ENCODE measurements at regions not wholly inside any gene's neighbourhood (a gene's known extent, or its start where the extent isn't known, plus 50 kb on each side); places are given as distances from the start of the nearest gene placed in this dataset.

DNA sequence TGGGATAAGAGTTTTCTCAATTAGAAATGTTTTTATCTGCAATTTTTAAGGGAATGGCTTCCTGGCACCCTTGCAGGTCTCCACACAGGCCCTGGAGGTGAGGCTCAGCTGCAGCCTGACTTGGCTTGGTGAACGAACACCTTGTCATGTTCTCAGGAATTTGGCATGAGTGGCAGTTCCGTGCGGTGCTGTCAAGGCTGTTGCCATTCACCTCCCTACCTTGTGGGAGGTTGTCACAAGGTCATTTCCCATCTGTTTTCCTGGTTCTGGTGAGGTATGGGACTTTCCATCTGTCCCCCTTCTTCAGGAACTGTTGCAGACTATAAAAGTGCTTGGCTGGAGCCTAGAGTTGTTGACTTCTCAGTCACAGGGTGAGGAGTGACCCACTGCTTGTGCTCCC lies 82.9 kb downstream of the ELOVL4 start:
- DNase-seq, result no peak

GRCh38 chr6:79864001-79864400 lies 83.4 kb downstream of the ELOVL4 start:
- DNase-seq, result no peak

- no peak for DNase-seq
Observed at GRCh38 chr6:79863566-79863965, 83.8 kb downstream of the ELOVL4 start.

- DNase-seq, result no peak
Observed at GRCh38 chr6:79862711-79863110, 84.6 kb downstream of the ELOVL4 start.

GRCh38 chr6:79862126-79862525 lies 85.2 kb downstream of the ELOVL4 start:
- DNase-seq, result no peak

DNA sequence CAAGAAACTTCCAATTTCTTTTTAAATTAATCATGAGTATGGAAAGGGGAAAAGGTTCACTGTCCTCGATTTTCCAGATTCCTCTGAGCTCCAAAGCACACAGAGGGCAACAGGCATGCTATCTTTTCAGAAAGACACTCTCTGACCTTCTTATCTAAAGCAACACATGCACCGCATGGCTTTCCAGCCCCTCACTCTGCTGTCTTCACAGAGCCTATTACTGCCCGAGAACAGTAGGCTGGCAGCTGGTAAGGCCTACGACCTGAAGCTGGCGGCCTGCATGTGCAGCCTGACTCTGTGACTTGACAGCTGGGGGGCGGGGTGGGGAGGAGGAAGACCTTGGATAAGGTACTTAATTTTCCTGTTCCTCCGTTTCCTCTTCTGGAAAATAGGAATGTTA lies 86.3 kb downstream of the ELOVL4 start:
- no peak for DNase-seq

- DNase-seq, result no peak
Observed at GRCh38 chr6:79847426-79847825, 99.9 kb downstream of the ELOVL4 start.

DNA sequence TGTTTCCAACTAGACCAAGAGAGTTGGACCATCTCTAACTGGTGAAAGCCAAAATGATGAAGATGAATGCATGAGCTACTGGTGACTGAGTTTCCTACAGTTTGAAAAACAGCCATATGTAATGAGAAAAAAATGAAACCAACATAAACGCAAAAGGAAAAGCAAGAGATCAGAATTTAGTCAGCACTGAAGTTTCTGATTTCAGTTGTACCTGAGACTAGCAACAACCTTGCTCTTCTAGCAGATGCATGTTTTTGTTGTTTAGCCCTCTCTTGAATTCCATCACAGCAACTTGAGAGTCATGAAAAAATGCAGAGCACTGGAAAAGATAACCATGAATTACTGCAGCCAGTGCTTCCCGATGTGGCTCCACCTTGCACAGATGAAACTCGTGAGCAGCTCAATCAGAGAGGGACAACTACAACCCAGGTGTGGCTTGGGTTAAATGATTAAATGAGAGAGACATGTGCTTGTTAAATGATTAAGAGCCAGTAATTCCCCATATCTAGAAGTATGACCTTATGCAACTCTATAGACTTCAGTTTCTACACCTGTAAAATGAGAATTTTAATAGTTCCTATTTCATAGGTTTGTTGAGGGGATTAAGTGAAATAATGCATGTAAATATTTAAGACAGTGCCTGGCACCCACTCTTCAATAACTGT lies 104.8 kb downstream of the ELOVL4 start:
- DNase-seq, result no peak

DNA sequence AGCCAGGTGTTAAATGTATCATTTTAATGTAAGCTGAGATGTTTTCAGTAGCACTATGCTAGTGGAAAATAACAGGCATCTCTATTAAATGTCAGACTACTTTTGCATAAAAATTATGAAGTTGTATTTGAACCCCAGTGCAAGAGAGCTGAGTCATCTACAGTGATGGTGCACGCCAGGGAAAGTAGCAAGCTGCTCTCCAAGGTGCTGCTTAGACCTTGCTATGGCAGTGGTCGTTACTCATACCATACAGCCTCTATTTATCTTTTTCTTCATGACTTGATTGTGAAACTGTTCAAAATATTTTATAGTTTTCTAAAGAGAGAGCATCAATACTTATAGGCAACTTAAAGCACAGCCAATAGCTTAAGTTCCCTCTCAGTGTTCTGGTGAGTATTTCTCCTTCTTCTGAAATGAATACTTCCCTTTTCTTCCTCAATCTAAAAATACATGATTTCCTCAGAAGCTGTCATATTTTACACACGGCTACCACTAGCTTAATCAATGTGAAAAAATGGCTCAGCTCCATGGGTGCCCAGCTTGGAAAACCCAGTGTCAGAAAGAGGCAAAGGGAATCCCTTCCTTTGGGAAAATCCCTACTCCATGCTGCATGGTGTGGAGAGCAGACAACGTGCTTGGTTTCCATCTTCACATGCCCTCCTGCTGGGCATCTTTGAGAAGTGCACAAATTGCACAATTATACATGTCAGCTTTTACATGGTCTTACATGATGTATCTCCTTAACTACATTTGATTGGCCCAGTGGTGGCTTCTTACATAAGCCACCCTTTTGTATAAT lies 105.6 kb downstream of the ELOVL4 start:
- DNase-seq, result no peak

DNA sequence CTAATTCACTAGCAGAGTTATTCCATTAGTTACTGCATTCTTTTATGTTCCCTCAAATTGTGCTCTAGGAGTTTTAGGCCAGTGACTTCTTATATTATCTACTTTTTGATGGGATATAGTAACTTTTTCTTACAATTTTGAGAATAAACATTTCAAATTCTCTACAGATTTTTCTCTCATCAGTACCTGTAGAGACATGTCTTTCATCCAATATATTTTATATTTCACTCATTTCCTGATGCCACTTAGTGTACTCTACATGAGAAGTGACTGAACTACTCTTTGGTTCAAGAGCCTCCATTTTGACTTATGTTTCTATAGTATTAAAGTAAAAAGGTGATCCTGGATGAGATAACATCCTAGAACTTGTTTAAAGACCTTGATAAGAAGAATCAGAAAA lies 108.5 kb downstream of the ELOVL4 start:
- no peak for DNase-seq

DNA sequence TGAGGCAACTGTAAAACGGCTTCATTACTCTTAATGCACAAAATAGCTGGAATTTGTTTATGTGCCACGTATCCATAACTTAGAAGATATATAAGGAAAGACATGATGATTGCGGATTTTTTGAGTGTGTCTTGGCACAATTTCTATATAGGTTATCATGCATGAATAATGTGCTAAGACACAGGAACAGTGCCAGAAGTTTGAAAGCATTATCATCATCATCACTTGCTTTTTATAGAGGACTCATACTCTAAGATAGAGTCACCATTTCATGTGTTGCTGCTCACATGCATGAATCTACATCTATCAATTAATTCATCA lies 113.4 kb downstream of the ELOVL4 start:
- DNase-seq, result no peak

DNA sequence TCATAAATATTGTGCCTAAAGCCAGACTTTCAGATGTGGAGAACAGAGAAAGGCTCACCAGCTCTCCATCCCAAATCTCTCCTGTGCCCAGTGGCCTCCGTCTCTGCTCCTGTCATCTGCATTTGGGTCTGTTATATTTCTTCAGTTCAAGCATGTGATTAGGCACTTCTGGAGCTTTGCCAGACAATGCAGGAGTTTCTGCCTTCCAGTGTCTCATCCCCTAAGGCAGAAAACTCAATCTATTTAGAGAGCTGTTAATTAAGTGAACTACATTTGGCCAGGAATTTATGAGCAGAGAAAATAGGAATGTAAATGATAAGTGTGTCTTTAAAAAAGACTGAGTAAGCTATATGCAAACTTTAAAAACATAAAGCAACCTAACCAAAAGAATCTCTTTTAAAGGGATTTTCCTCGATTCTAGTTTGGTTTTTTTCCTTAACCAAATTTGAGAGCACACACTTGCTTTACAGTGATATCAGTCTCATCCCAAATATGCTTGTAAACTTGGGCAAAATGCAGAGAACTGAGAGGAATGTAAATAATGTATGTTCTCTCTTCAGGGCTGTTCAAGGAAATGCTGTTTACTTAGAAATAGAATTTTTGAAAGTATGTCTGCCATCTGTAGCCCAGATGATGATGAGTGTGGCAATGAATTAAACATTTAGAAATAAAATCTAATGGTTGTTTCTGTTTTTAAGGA lies 113.9 kb downstream of the ELOVL4 start:
- DNase-seq, result no peak

DNA sequence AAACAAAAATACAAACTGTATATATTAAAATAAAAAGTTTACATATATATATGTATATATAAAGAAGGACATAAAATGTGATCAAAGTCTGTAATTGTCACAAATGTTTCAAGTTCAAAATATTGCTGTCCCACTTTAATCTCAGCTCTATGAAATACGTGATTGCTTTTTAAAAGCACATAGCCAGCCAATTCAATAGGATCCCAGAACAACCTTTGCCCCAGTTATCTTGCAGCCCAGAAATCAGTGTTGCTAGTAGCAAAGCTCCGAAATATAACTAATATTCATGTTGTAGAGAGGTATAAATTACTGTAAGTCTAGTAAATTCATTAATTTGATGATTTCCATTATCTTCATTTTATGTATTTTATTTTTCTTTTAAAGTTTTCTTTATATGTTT lies 114.6 kb downstream of the ELOVL4 start:
- no peak for DNase-seq

GRCh38 chr6:79824202-79824601 lies 123.2 kb downstream of the ELOVL4 start:
- DNase-seq, result no peak

GRCh38 chr6:79821859-79822258 lies 125.5 kb downstream of the ELOVL4 start:
- DNase-seq, result no peak

DNA sequence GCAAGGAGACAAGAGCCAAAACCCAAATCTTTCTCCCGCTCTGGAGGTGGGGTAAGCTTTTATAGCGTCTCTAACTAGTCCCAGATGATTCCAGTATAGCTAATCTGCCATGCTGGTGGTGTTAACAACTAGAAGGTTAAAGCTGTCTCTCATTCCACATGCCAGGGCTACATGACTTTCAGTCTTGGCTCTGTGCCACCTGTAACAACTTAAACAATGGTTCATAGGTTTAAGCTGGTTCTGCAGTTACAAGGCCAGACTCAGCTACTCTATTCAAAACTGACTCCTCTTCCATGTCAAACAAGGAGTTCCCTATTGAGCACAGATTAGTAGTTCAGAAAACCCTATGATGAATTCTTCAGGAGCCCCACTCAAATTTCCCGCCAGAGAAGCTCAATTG lies 128.9 kb downstream of the ELOVL4 start:
- no peak for DNase-seq

GRCh38 chr6:79814940-79815339 lies 132.4 kb downstream of the ELOVL4 start:
- no peak for DNase-seq

- DNase-seq, result peak; percentile 61
Observed at GRCh38 chr6:79813854-79814709, 133.3 kb downstream of the ELOVL4 start.

GRCh38 chr6:79813143-79813850 lies 134.1 kb downstream of the ELOVL4 start:
- DNase-seq, result no peak

- no peak for DNase-seq
Observed at GRCh38 chr6:79812195-79812594, 135.2 kb downstream of the ELOVL4 start.

DNA sequence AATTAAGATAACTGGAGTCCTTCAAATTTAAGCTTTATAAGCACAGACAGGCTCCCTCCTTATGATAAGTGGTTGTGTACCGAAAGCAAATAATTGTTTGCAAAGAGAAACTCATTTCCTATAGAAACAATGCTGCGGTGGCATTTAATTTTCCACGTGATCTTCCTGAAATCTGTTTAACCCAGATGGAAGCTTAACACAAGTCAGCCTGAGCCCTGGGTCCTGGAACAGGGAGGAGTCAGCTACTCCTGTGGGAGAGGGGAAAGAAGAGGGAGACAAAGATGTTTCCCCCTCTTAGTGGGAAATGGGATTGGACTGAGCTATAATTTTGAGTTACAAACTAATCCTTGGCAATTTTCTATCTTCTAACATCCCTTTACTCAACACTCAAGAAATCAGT lies 136.5 kb downstream of the ELOVL4 start:
- no peak for DNase-seq

GRCh38 chr6:79810185-79810705 lies 137.1 kb downstream of the ELOVL4 start:
- no peak for DNase-seq
